ENCODE measurements at regions not wholly inside any gene's neighbourhood (a gene's known extent, or its start where the extent isn't known, plus 50 kb on each side); places are given as distances from the start of the nearest gene placed in this dataset.
A peak's percentile ranks its signal among the peaks of the same experiment; 100 is the strongest.

- ATAC-seq (replicated peaks in 6 of 8), result no peak
- Histone ChIP-seq H3K4me3 (no peak overlapping the region), H3K27ac (no peak overlapping the region), H3K4me1 (replicated peaks in 1 of 2) (no peaks in the 10 kb centered on the region)
- 3 to 92% (median 90%) methylated on average over 2 to 3 of the region's 3 CpGs; no CpG with 5 or more reads in 4 of the 10 experiments for WGBS, 10 experiments
- in situ Hi-C loops (cut with MboI; ENCODE audit: low pct_unique_long_range_greater_than_20kb in 2 of 9, low sequenced_read_pairs in 9 of 9, unreplicated experiment in 9 of 9), result no loop called here
Measured at GRCh38 chr3:84806958-84807357, 151.8 kb upstream of the CADM2 start.

- no peak for ATAC-seq (replicated peaks in 6 of 8)
- no peak overlapping the region for H3K4me3 ChIP-seq
- H3K4me1 ChIP-seq (replicated peaks in 1 of 2), result no peaks in the 10 kb centered on the region
- 0 to 81% (median 57%) methylated on average over 1 to 2 of the region's 2 CpGs; no CpG with 5 or more reads in 1 of the 10 experiments for WGBS, 10 experiments
- H3K27ac ChIP-seq, result no peak overlapping the region
- in situ Hi-C loops (cut with MboI; ENCODE audit: low pct_unique_long_range_greater_than_20kb in 2 of 9, low sequenced_read_pairs in 9 of 9, unreplicated experiment in 9 of 9), result no loop called here
Measured at GRCh38 chr3:84820126-84820525, 138.7 kb upstream of the CADM2 start.

GRCh38 chr3:84820906-84821305 is 137.9 kb upstream of the CADM2 start:
- in situ Hi-C loops (cut with MboI; ENCODE audit: low pct_unique_long_range_greater_than_20kb in 2 of 9, low sequenced_read_pairs in 9 of 9, unreplicated experiment in 9 of 9), result no loop called here
- Histone ChIP-seq H3K27ac (no peak overlapping the region), H3K4me3 (no peak overlapping the region), H3K4me1 (replicated peaks in 1 of 2) (no peaks in the 10 kb centered on the region)
- ATAC-seq (replicated peaks in 6 of 8), result no peak

GRCh38 chr3:84825817-84826216 is 133.0 kb upstream of the CADM2 start:
- no peak for ATAC-seq (replicated peaks in 6 of 8)
- H3K27ac ChIP-seq, result no peak overlapping the region
- in situ Hi-C loops (cut with MboI; ENCODE audit: low pct_unique_long_range_greater_than_20kb in 2 of 9, low sequenced_read_pairs in 9 of 9, unreplicated experiment in 9 of 9), result no loop called here
- WGBS, 10 experiments, result 10 to 100% (median 100%) methylated on average over 1 of the region's 1 CpG; no CpG with 5 or more reads in 1 of the 10 experiments
- H3K4me1 ChIP-seq (replicated peaks in 1 of 2), result no peaks in the 10 kb centered on the region
- no peak overlapping the region for H3K4me3 ChIP-seq

- H3K4me1 ChIP-seq (replicated peaks in 1 of 2), result no peaks in the 10 kb centered on the region
- WGBS, 10 experiments, result 17 to 100% (median 65%) methylated on average over 1 to 2 of the region's 2 CpGs
- ATAC-seq (replicated peaks in 6 of 8), result no peak
- no peak overlapping the region for H3K4me3 ChIP-seq
- in situ Hi-C loops (cut with MboI; ENCODE audit: low pct_unique_long_range_greater_than_20kb in 2 of 9, low sequenced_read_pairs in 9 of 9, unreplicated experiment in 9 of 9), result no loop called here
- H3K27ac ChIP-seq, result no peak overlapping the region
Measured at GRCh38 chr3:84830476-84830875, 128.3 kb upstream of the CADM2 start.

GRCh38 chr3:84835366-84835765 is 123.4 kb upstream of the CADM2 start:
- no peak overlapping the region for H3K27ac ChIP-seq
- 40 to 83% methylated on average over 1 to 2 of the region's 2 CpGs; no CpG with 5 or more reads in 8 of the 10 experiments for WGBS, 10 experiments
- H3K4me1 ChIP-seq (replicated peaks in 1 of 2), result no peaks in the 10 kb centered on the region
- in situ Hi-C loops (cut with MboI; ENCODE audit: low pct_unique_long_range_greater_than_20kb in 2 of 9, low sequenced_read_pairs in 9 of 9, unreplicated experiment in 9 of 9), result no loop called here
- no peak overlapping the region for H3K4me3 ChIP-seq
- no peak for ATAC-seq (replicated peaks in 6 of 8)

GRCh38 chr3:84836961-84837360 is 121.8 kb upstream of the CADM2 start:
- no peaks in the 10 kb centered on the region for H3K4me1 ChIP-seq (replicated peaks in 1 of 2)
- H3K27ac ChIP-seq, result no peak overlapping the region
- in situ Hi-C loops (cut with MboI; ENCODE audit: low pct_unique_long_range_greater_than_20kb in 2 of 9, low sequenced_read_pairs in 9 of 9, unreplicated experiment in 9 of 9), result no loop called here
- peak in 1 of 8 experiments; percentile 15 for ATAC-seq (replicated peaks in 6 of 8)
- 0 to 43% (median 0%) methylated on average over 1 to 2 of the region's 2 CpGs; no CpG with 5 or more reads in 6 of the 10 experiments for WGBS, 10 experiments
- no peak overlapping the region for H3K4me3 ChIP-seq

- ATAC-seq (replicated peaks in 6 of 8), result no peak
- no peaks in the 10 kb centered on the region for H3K4me1 ChIP-seq (replicated peaks in 1 of 2)
- in situ Hi-C loops (cut with MboI; ENCODE audit: low pct_unique_long_range_greater_than_20kb in 2 of 9, low sequenced_read_pairs in 9 of 9, unreplicated experiment in 9 of 9), result no loop called here
Measured at GRCh38 chr3:84877092-84877491, 81.7 kb upstream of the CADM2 start.

GRCh38 chr3:84881288-84881687 is 77.5 kb upstream of the CADM2 start:
- Histone ChIP-seq H3K4me3 (no peak overlapping the region), H3K4me1 (replicated peaks in 1 of 2) (no peaks in the 10 kb centered on the region), H3K27ac (no peak overlapping the region)
- 44 to 100% (median 91%) methylated on average over 1 to 2 of the region's 2 CpGs; no CpG with 5 or more reads in 4 of the 10 experiments for WGBS, 10 experiments
- in situ Hi-C loops (cut with MboI; ENCODE audit: low pct_unique_long_range_greater_than_20kb in 2 of 9, low sequenced_read_pairs in 9 of 9, unreplicated experiment in 9 of 9), result no loop called here
- ATAC-seq (replicated peaks in 6 of 8), result no peak

More at GRCh38 chr3:84877092-84877491, 81.7 kb upstream of the CADM2 start:
- WGBS, 10 experiments, result 6 to 100% (median 84%) methylated on average over 1 to 3 of the region's 3 CpGs
- Histone ChIP-seq H3K27ac (no peak overlapping the region), H3K4me3 (no peak overlapping the region)

- in situ Hi-C loops (cut with MboI; ENCODE audit: low pct_unique_long_range_greater_than_20kb in 2 of 9, low sequenced_read_pairs in 9 of 9, unreplicated experiment in 9 of 9), result no loop called here
- 27 to 100% (median 66%) methylated on average over 1 to 9 of the region's 14 CpGs; no CpG with 5 or more reads in 2 of the 10 experiments for WGBS, 10 experiments
- no peak for ATAC-seq (replicated peaks in 6 of 8)
- no peaks in the 10 kb centered on the region for H3K4me1 ChIP-seq (replicated peaks in 1 of 2)
- H3K27ac ChIP-seq, result no peak overlapping the region
- H3K4me3 ChIP-seq, result no peak overlapping the region
Measured at GRCh38 chr3:84885199-84885882, 73.4 kb upstream of the CADM2 start.

GRCh38 chr3:84891851-84892250 is 66.9 kb upstream of the CADM2 start:
- Histone ChIP-seq H3K4me1 (replicated peaks in 1 of 2) (no peaks in the 10 kb centered on the region), H3K27ac (no peak overlapping the region), H3K4me3 (no peak overlapping the region)
- no peak for ATAC-seq (replicated peaks in 6 of 8)
- 11 to 100% (median 27%) methylated on average over 1 of the region's 1 CpG; no CpG with 5 or more reads in 4 of the 10 experiments for WGBS, 10 experiments
- in situ Hi-C loops (cut with MboI; ENCODE audit: low pct_unique_long_range_greater_than_20kb in 2 of 9, low sequenced_read_pairs in 9 of 9, unreplicated experiment in 9 of 9), result no loop called here

- in situ Hi-C loops (cut with MboI; ENCODE audit: low pct_unique_long_range_greater_than_20kb in 2 of 9, low sequenced_read_pairs in 9 of 9, unreplicated experiment in 9 of 9), result no loop called here
- 6 to 90% (median 42%) methylated on average over 1 to 3 of the region's 3 CpGs; no CpG with 5 or more reads in 1 of the 10 experiments for WGBS, 10 experiments
- no peak overlapping the region for H3K27ac ChIP-seq
- H3K4me3 ChIP-seq, result no peak overlapping the region
- no peaks in the 10 kb centered on the region for H3K4me1 ChIP-seq (replicated peaks in 1 of 2)
- ATAC-seq (replicated peaks in 6 of 8), result no peak
Measured at GRCh38 chr3:84893211-84893610, 65.6 kb upstream of the CADM2 start.

GRCh38 chr3:84904212-84904611 is 54.6 kb upstream of the CADM2 start:
- H3K4me1 ChIP-seq (replicated peaks in 1 of 2), result no peaks in the 10 kb centered on the region
- no peak overlapping the region for H3K27ac ChIP-seq
- in situ Hi-C loops (cut with MboI; ENCODE audit: low pct_unique_long_range_greater_than_20kb in 2 of 9, low sequenced_read_pairs in 9 of 9, unreplicated experiment in 9 of 9), result no loop called here
- ATAC-seq (replicated peaks in 6 of 8), result no peak
- no peak overlapping the region for H3K4me3 ChIP-seq
